NT2/D1 (cell line): ENCODE measurements at regions not wholly inside any gene's neighbourhood (a gene's known extent, or its start where the extent isn't known, plus 50 kb on each side); places are given as distances from the start of the nearest gene placed in this dataset.

Experiments used
- SUZ12 ChIP-seq: IDR thresholded peaks from 2 replicates; pipeline ENCODE4 v1.6.1; 2011; ENCODE audit not compliant: insufficient read length, insufficient read depth; ENCODE audit errors: extremely low read depth
- ZNF274 ChIP-seq: IDR thresholded peaks from 2 replicates; pipeline ENCODE4 v1.6.1; 2011; ENCODE audit warnings: mild to moderate bottlenecking, low read depth, low read length

GRCh38 chr10:3427950-3428354, 255.4 kb upstream of the PITRM1 start:
- TF ChIP-seq ZNF274 (no peak), SUZ12 (no peak)
